ENCODE measurements at regions not wholly inside any gene's neighbourhood (a gene's known extent, or its start where the extent isn't known, plus 50 kb on each side); places are given as distances from the start of the nearest gene placed in this dataset.

GRCh38 chr6:118708744-118709143, 57.4 kb upstream of the CEP85L start:
- peak; percentile 2 for ATAC-seq (ENCODE audit: low read depth)
- H3K4me3 Mint-ChIP-seq, result peak overlapping the region; percentile 95
- POLR2A ChIA-PET, result interaction anchor here (0.6 to 5.7 kb wide), 17 partner anchors 11 to 639 kb away, joined by 3 to 58 read pairs (median 5); partner anchors contain the start of gene CEP85L
- peaks cover 73% of the 10 kb centered on the region for H3K4me1 Mint-ChIP-seq
- H3K36me3 Mint-ChIP-seq (ENCODE audit: low read depth), result peaks cover 5% of the 10 kb centered on the region
- intact Hi-C loops (cut with micrococcal nuclease), result loop anchor here (1.0 to 5.0 kb wide), 2 partner anchors 10 to 229 kb away; partner anchors contain the start of gene MCM9
- peak overlapping the region; percentile 98 for H3K27ac Mint-ChIP-seq
- DNase-seq, result no peak
- no peaks in the 10 kb centered on the region for H3K27me3 Mint-ChIP-seq
- H3K9me3 Mint-ChIP-seq, result no peaks in the 10 kb centered on the region
- no peak for TF ChIP-seq CTCF (IDR thresholded peaks at IDR 0.05)
- CTCF ChIA-PET, result interaction anchor here (0.6 to 3.1 kb wide), 7 partner anchors 10 to 143 kb away, joined by 3 to 18 read pairs (median 3); no protein-coding TSS in a partner anchor

DNA sequence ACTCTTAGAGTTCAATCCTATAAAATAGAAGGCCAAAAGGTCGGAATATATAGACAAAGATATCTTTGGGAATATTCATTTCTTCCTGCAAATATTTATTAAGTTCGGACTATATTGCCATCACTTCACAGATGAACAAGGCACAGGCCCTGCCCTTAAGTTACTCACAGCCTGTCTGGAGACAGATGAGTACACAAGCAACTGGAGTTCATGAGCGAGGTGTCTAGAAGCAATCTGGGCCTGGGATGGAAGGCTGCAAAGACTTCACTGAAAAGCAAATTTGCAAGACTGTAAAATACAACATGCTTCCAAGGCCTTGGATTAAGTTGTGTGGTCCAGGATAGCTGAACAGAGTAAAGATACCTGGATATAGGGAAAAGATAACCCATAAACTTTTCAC, 56.7 kb upstream of the CEP85L start:
- TF ChIP-seq CTCF (IDR thresholded peaks at IDR 0.05), result no peak
- no peak for DNase-seq
- no peak for ATAC-seq (ENCODE audit: low read depth)
- H3K36me3 Mint-ChIP-seq (ENCODE audit: low read depth), result peaks cover 5% of the 10 kb centered on the region
- peak overlapping the region; percentile 95 for H3K4me3 Mint-ChIP-seq
- CTCF ChIA-PET, result interaction anchor here (1.3 to 3.1 kb wide), 3 partner anchors 10 to 89 kb away, joined by 3 to 18 read pairs (median 5); no protein-coding TSS in a partner anchor
- H3K27ac Mint-ChIP-seq, result peak overlapping the region; percentile 98
- no peaks in the 10 kb centered on the region for H3K27me3 Mint-ChIP-seq
- no peaks in the 10 kb centered on the region for H3K9me3 Mint-ChIP-seq
- POLR2A ChIA-PET, result interaction anchor here (0.6 to 5.7 kb wide), 8 partner anchors 9 to 188 kb away, joined by 3 to 58 read pairs (median 9); partner anchors contain the start of gene CEP85L
- H3K4me1 Mint-ChIP-seq, result peaks cover 79% of the 10 kb centered on the region
- intact Hi-C loops (cut with micrococcal nuclease), result loop anchor here (5.0 kb wide), 1 partner anchor 229 kb away; the partner anchor contains the start of gene MCM9

- DNase-seq (no peak), ATAC-seq (ENCODE audit: low read depth) (no peak)
- CTCF ChIA-PET, result interaction anchor here (1.4 kb wide), 1 partner anchor 15 kb away, joined by 3 read pairs; no protein-coding TSS in a partner anchor
- no peak for TF ChIP-seq CTCF (IDR thresholded peaks at IDR 0.05)
- Mint-ChIP-seq H3K4me1 (peaks cover 82% of the 10 kb centered on the region), H3K27me3 (no peaks in the 10 kb centered on the region), H3K27ac (peak overlapping the region; percentile 93), H3K4me3 (peak overlapping the region; percentile 91), H3K36me3 (ENCODE audit: low read depth) (peaks cover 5% of the 10 kb centered on the region), H3K9me3 (no peaks in the 10 kb centered on the region)
- POLR2A ChIA-PET, result interaction anchor here (0.8 to 5.7 kb wide), 5 partner anchors 14 to 56 kb away, joined by 5 to 58 read pairs (median 9); partner anchors contain the start of gene CEP85L
- intact Hi-C loops (cut with micrococcal nuclease), result loop anchor here (5.0 kb wide), 1 partner anchor 231 kb away; the partner anchor contains the start of gene MCM9
Measured at GRCh38 chr6:118706702-118707101, 55.3 kb upstream of the CEP85L start.

- Mint-ChIP-seq H3K27me3 (no peaks in the 10 kb centered on the region), H3K4me1 (peaks cover 83% of the 10 kb centered on the region), H3K27ac (peak overlapping the region; percentile 93), H3K36me3 (ENCODE audit: low read depth) (peaks cover 13% of the 10 kb centered on the region), H3K9me3 (no peaks in the 10 kb centered on the region), H3K4me3 (peak overlapping the region; percentile 91)
- intact Hi-C loops (cut with micrococcal nuclease), result loop anchor here (5.0 kb wide), 1 partner anchor 231 kb away; the partner anchor contains the start of gene MCM9
- DNase-seq, result no peak
- no peak for ATAC-seq (ENCODE audit: low read depth)
- no peak for TF ChIP-seq CTCF (IDR thresholded peaks at IDR 0.05)
- ChIA-PET POLR2A (interaction anchor here (0.8 to 5.7 kb wide), 5 partner anchors 13 to 55 kb away, joined by 5 to 58 read pairs (median 9); partner anchors contain the start of gene CEP85L), CTCF (interaction anchor here (0.8 to 1.4 kb wide), 2 partner anchors 16 to 94 kb away, joined by 3 to 4 read pairs; no protein-coding TSS in a partner anchor)
Measured at GRCh38 chr6:118705544-118706491, 54.4 kb upstream of the CEP85L start.
